ENCODE measurements at regions not wholly inside any gene's neighbourhood (a gene's known extent, or its start where the extent isn't known, plus 50 kb on each side); places are given as distances from the start of the nearest gene placed in this dataset.

- DNase-seq (ENCODE audit: extremely low spot score): no peak
- CTCF ChIA-PET: interaction anchor here (0.6 kb wide), 1 partner anchor 39 kb away, joined by 5 read pairs; no protein-coding TSS in a partner anchor
- POLR2A ChIA-PET: interaction anchor here (0.8 kb wide), 1 partner anchor 19 kb away, joined by 3 read pairs; no protein-coding TSS in a partner anchor
- TF ChIP-seq SP1 (IDR thresholded peaks at IDR 0.05): no peak
- TF ChIP-seq PKNOX1 (IDR thresholded peaks at IDR 0.05): peak; percentile 79
- TF ChIP-seq CTBP1 (IDR thresholded peaks at IDR 0.05; ENCODE audit: borderline replicate concordance): no peak
These were observed 56.5 kb upstream of the CTBP2 start for GRCh38 chr10:125216861-125217260.

- TF ChIP-seq L3MBTL2 (conservative IDR thresholded peaks at IDR 0.05): no peak
- TF ChIP-seq TARDBP (IDR thresholded peaks at IDR 0.05): no peak
- TF ChIP-seq FOXK2 (IDR thresholded peaks at IDR 0.05): no peak
- TF ChIP-seq HDGF (IDR thresholded peaks at IDR 0.05; ENCODE audit: borderline replicate concordance): no peak
- TF ChIP-seq ARNT (IDR thresholded peaks at IDR 0.05): no peak
- TF ChIP-seq NFRKB (IDR thresholded peaks at IDR 0.05): no peak
- TF ChIP-seq LEF1 (IDR thresholded peaks at IDR 0.05; ENCODE audit: borderline replicate concordance): no peak
- TF ChIP-seq ELF4 (IDR thresholded peaks at IDR 0.05): no peak
- TF ChIP-seq BHLHE40 (IDR thresholded peaks at IDR 0.05; ENCODE audit: borderline replicate concordance): no peak
- no peak for TF ChIP-seq PKNOX1 (IDR thresholded peaks at IDR 0.05)
- TF ChIP-seq FOXM1 (IDR thresholded peaks at IDR 0.05; ENCODE audit: borderline replicate concordance): no peak
- TF ChIP-seq SUZ12 (IDR thresholded peaks at IDR 0.05): no peak
- no peak for TF ChIP-seq CTBP1 (IDR thresholded peaks at IDR 0.05; ENCODE audit: borderline replicate concordance)
- TF ChIP-seq SP1 (IDR thresholded peaks at IDR 0.05): no peak
- TF ChIP-seq ZNF384 (IDR thresholded peaks at IDR 0.05): no peak
- no peak for TF ChIP-seq FOXA1 (IDR thresholded peaks at IDR 0.05)
- ChIA-PET CTCF (no interaction called here), POLR2A (no interaction called here)
- no peak for DNase-seq (ENCODE audit: extremely low spot score)
These were observed 55.9 kb upstream of the CTBP2 start for GRCh38 chr10:125216309-125216708.

- CTCF ChIA-PET: no interaction called here
- no peak for TF ChIP-seq LEF1 (IDR thresholded peaks at IDR 0.05; ENCODE audit: borderline replicate concordance)
- TF ChIP-seq ELF4 (IDR thresholded peaks at IDR 0.05): no peak
- no peak for TF ChIP-seq NFRKB (IDR thresholded peaks at IDR 0.05)
- TF ChIP-seq CTBP1 (IDR thresholded peaks at IDR 0.05; ENCODE audit: borderline replicate concordance): no peak
- POLR2A ChIA-PET: no interaction called here
- no peak for DNase-seq (ENCODE audit: extremely low spot score)
These were observed 53.9 kb upstream of the CTBP2 start for GRCh38 chr10:125214283-125214570.

GRCh38 chr10:125213541-125214282 lies 53.3 kb upstream of the CTBP2 start:
- TF ChIP-seq CTBP1 (IDR thresholded peaks at IDR 0.05; ENCODE audit: borderline replicate concordance) (no peak), ARNT (IDR thresholded peaks at IDR 0.05) (no peak), FOXK2 (IDR thresholded peaks at IDR 0.05) (no peak), LEF1 (IDR thresholded peaks at IDR 0.05; ENCODE audit: borderline replicate concordance) (no peak), PKNOX1 (IDR thresholded peaks at IDR 0.05) (no peak), HDGF (IDR thresholded peaks at IDR 0.05; ENCODE audit: borderline replicate concordance) (no peak), BHLHE40 (IDR thresholded peaks at IDR 0.05; ENCODE audit: borderline replicate concordance) (no peak), FOXA1 (IDR thresholded peaks at IDR 0.05) (no peak), NFRKB (IDR thresholded peaks at IDR 0.05) (no peak), L3MBTL2 (conservative IDR thresholded peaks at IDR 0.05) (no peak), SP1 (IDR thresholded peaks at IDR 0.05) (no peak), SUZ12 (IDR thresholded peaks at IDR 0.05) (no peak), TARDBP (IDR thresholded peaks at IDR 0.05) (no peak), ZNF384 (IDR thresholded peaks at IDR 0.05) (no peak)
- POLR2A ChIA-PET: no interaction called here
- CTCF ChIA-PET: no interaction called here
- DNase-seq (ENCODE audit: extremely low spot score): no peak

- DNase-seq (ENCODE audit: extremely low spot score): no peak
- ChIA-PET POLR2A (no interaction called here), CTCF (no interaction called here)
- TF ChIP-seq SUZ12 (IDR thresholded peaks at IDR 0.05) (no peak), L3MBTL2 (conservative IDR thresholded peaks at IDR 0.05) (no peak), ELF4 (IDR thresholded peaks at IDR 0.05) (no peak), SP1 (IDR thresholded peaks at IDR 0.05) (no peak)
These were observed 51.9 kb upstream of the CTBP2 start for GRCh38 chr10:125212150-125212809.
